HCT116 (cell line): ENCODE measurements at regions not wholly inside any gene's neighbourhood (a gene's known extent, or its start where the extent isn't known, plus 50 kb on each side); places are given as distances from the start of the nearest gene placed in this dataset.

Experiments
- ATAC-seq: fragments of 200-7000 bp; cut with Tn5 transposase; 2 replicates; pipeline ENCODE4 v1.9.1; 2020; ENCODE audit warnings: mild to moderate bottlenecking, moderate library complexity
- BruUV-seq: library from RNA; stranded (reverse); fragments of 400-500 nt; replicated peaks from 2 replicates; lab custom pipeline; 2021; lab: Mats Ljungman, UMichigan
- CTCF ChIA-PET: fragments of 300-600 bp; sonication (Branson Sonifier 250); formaldehyde crosslinking; loops from one replicate; lab custom pipeline; 2021; ENCODE audit warnings: antibody characterized with exemption; lab: Charles Lee
- POLR2A ChIA-PET: fragments of 300-600, 350-600 bp; sonication (Branson Sonifier 250); formaldehyde crosslinking; loops from one replicate; lab custom pipeline; 2021; ENCODE audit warnings: antibody characterized with exemption; lab: Charles Lee
- RAD21 ChIA-PET, 2 experiments: fragments of 300-600 bp; sonication (Branson Sonifier 250); formaldehyde crosslinking; loops; one replicate each; lab custom pipeline; 2023; ENCODE audit warnings: low total read pairs in 2 of 2; ENCODE audit not compliant: uncharacterized antibody in 2 of 2, unreplicated experiment in 2 of 2, low non-redundant PET in 1 of 2; lab: Charles Lee
- DNase-seq: peaks from one replicate; pipeline ENCODE4 v3.0.0-alpha.2; 2010; ENCODE audit warnings: low read depth, low spot score
- H2AFZ ChIP-seq: fragments of 200-600 bp; shearing (Covaris generic), sonication (generic); 2 replicates; pipeline ENCODE4 v1.6.1; 2017; ENCODE audit warnings: low read depth, mixed run types, mixed read lengths, antibody characterized with exemption, low read length; ENCODE audit not compliant: poor library complexity, severe bottlenecking
- H3K27ac ChIP-seq: 2 replicates; pipeline ENCODE4 v1.5.1; 2012; ENCODE audit warnings: low read depth, low read length
- H3K27me3 ChIP-seq: fragments of 200-600 bp; sonication (generic); 2 replicates; pipeline ENCODE4 v1.6.1; 2016; ENCODE audit warnings: mixed run types, low read length, mixed read lengths; ENCODE audit not compliant: insufficient read depth
- H3K36me3 ChIP-seq, 2 experiments: fragments of 200-500 bp in 1 of 2; fragments of 200-600 bp in 1 of 2; sonication (Bioruptor generic) in 1 of 2; sonication (generic) in 1 of 2; 2 replicates each; pipeline versions ENCODE4 v1.5.1 to v1.6.1; 2014 to 2016; ENCODE audit warnings: low read length in 2 of 2, inconsistent platforms in 1 of 2, mixed read lengths in 1 of 2, mixed run types in 1 of 2; ENCODE audit not compliant: insufficient read depth in 2 of 2, control insufficient read depth in 1 of 2
- H3K4me1 ChIP-seq, 2 experiments: fragments of 200-600 bp in 1 of 2; sonication (generic) in 1 of 2; 2 replicates each; pipeline versions ENCODE4 v1.5.1 to v1.6.1; 2012 to 2017; ENCODE audit warnings: low read length in 2 of 2, inconsistent platforms in 1 of 2, mild to moderate bottlenecking in 1 of 2, mixed read lengths in 1 of 2, mixed run types in 1 of 2, moderate library complexity in 1 of 2; ENCODE audit not compliant: insufficient read depth in 2 of 2, control insufficient read depth in 1 of 2
- H3K4me2 ChIP-seq: fragments of 200-600 bp; sonication (generic); 2 replicates; pipeline ENCODE4 v1.6.1; 2017; ENCODE audit warnings: mixed run types, low read length, mixed read lengths
- H3K4me3 ChIP-seq, 2 experiments: fragments of 200-600 bp in 1 of 2; sonication (generic) in 1 of 2; replicated peaks in 1 of 2; 2 replicates each; pipeline ENCODE4 v1.5.1; 2011 to 2016; ENCODE audit warnings: low read length in 2 of 2, control low read depth in 1 of 2, low read depth in 1 of 2, mild to moderate bottlenecking in 1 of 2, mixed read lengths in 1 of 2, mixed run types in 1 of 2
- H3K79me2 ChIP-seq: fragments of 200-600 bp; sonication (generic); 2 replicates; pipeline ENCODE4 v1.6.1; 2017; ENCODE audit warnings: mild to moderate bottlenecking, mixed run types, low read length, moderate library complexity, mixed read lengths; ENCODE audit not compliant: insufficient read depth
- H3K9ac ChIP-seq: fragments of 200-600 bp; sonication (generic); 2 replicates; pipeline ENCODE4 v1.6.1; 2016; ENCODE audit warnings: low read length, mixed read lengths
- H3K9me2 ChIP-seq: fragments of 200-600 bp; sonication (generic), shearing (Covaris generic); 2 replicates; pipeline ENCODE4 v1.6.1; 2017; ENCODE audit warnings: mixed run types, mild to moderate bottlenecking, moderate library complexity; ENCODE audit not compliant: insufficient read depth
- H3K9me3 ChIP-seq, 2 experiments: fragments of 200-500 bp in 1 of 2; fragments of 200-600 bp in 1 of 2; sonication (Bioruptor generic) in 1 of 2; sonication (generic) in 1 of 2; 2 replicates each; pipeline ENCODE4 v1.6.1; 2014 to 2017; ENCODE audit warnings: low read length in 2 of 2, mixed read lengths in 2 of 2, inconsistent platforms in 1 of 2, low read depth in 1 of 2, mild to moderate bottlenecking in 1 of 2, mixed run types in 1 of 2, moderate library complexity in 1 of 2; ENCODE audit not compliant: control insufficient read depth in 1 of 2, insufficient read depth in 1 of 2
- H4K20me1 ChIP-seq: fragments of 200-600 bp; sonication (generic), shearing (Covaris generic); 2 replicates; pipeline ENCODE4 v1.6.1; 2017; ENCODE audit warnings: mixed run types, mild to moderate bottlenecking, moderate library complexity; ENCODE audit not compliant: insufficient read depth
- ATF3 ChIP-seq: IDR thresholded peaks from 2 replicates; pipeline ENCODE4 v1.6.1; 2012
- CBX3 ChIP-seq: IDR thresholded peaks from 2 replicates; pipeline ENCODE4 v1.6.1; 2012; ENCODE audit warnings: low read depth
- CEBPB ChIP-seq: IDR thresholded peaks from 2 replicates; pipeline ENCODE4 v1.6.1; 2012; ENCODE audit warnings: low read depth
- EGR1 ChIP-seq: IDR thresholded peaks from 2 replicates; pipeline ENCODE4 v1.6.1; 2012; ENCODE audit warnings: low read depth
- ELF1 ChIP-seq: IDR thresholded peaks from 2 replicates; pipeline ENCODE4 v1.6.1; 2012; ENCODE audit warnings: low read depth, borderline replicate concordance
- EZH2 ChIP-seq: fragments of 200-600 bp; sonication (generic); IDR thresholded peaks from 2 replicates; pipeline ENCODE4 v1.6.1; 2017; ENCODE audit warnings: antibody characterized with exemption, mixed run types
- EZH2phosphoT487 ChIP-seq: fragments of 200-600 bp; IDR thresholded peaks from 2 replicates; pipeline ENCODE4 v1.6.1; 2018; ENCODE audit warnings: antibody characterized with exemption, borderline replicate concordance
- FOSL1 ChIP-seq: IDR thresholded peaks from 2 replicates; pipeline ENCODE4 v1.6.1; 2012; ENCODE audit warnings: low read depth
- MAX ChIP-seq: IDR thresholded peaks from 2 replicates; pipeline ENCODE4 v1.6.1; 2012
- POLR2AphosphoS5 ChIP-seq: IDR thresholded peaks from 2 replicates; pipeline ENCODE4 v1.6.1; 2011; ENCODE audit warnings: mild to moderate bottlenecking, low read depth, low read length, moderate library complexity
- RAD21 ChIP-seq: IDR thresholded peaks from 2 replicates; pipeline ENCODE4 v1.6.1; 2012; ENCODE audit warnings: low read depth, mild to moderate bottlenecking
- SIN3A ChIP-seq: IDR thresholded peaks from 2 replicates; pipeline ENCODE4 v1.6.1; 2012; ENCODE audit warnings: low read depth
- TCF7L2 ChIP-seq: IDR thresholded peaks from 2 replicates; pipeline ENCODE4 v1.7.0; 2011; ENCODE audit warnings: borderline replicate concordance, inconsistent platforms; ENCODE audit not compliant: insufficient read depth, insufficient read length; ENCODE audit errors: extremely low read depth
- YY1 ChIP-seq: IDR thresholded peaks from 2 replicates; pipeline ENCODE4 v1.6.1; 2011; ENCODE audit warnings: low read length, low read depth, moderate library complexity, mild to moderate bottlenecking; ENCODE audit not compliant: insufficient replicate concordance; ENCODE audit errors: extremely low read depth
- ZBTB33 ChIP-seq: IDR thresholded peaks from 2 replicates; pipeline ENCODE4 v1.6.1; 2011; ENCODE audit warnings: mild to moderate bottlenecking, low read length, moderate library complexity; ENCODE audit not compliant: insufficient replicate concordance; ENCODE audit errors: extremely low read depth
- intact Hi-C: fragments of 100-400 bp; cut with micrococcal nuclease; formaldehyde crosslinking; loops from 2 replicates; pipeline ENCODE4 v1.10.0; 2022

DNA sequence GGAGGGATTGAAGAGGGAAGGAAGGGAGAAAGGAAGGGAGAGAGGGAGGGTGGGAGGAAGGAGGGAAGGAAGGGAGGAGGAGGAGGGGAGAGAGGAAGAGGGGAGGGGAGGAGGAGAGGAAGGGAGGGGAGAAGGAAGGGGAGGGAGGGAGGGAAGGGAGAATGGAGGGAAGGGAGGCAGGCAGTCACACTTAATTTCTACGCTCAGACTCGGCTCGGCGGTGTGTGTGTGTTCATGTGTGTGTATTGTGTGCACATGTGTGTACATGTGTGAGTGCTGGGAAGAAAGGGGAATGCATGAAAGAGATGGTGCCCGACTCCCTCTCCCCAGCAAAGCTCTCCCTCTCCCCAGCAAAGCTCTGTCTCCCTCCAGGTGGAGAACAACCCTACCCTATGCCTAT is 79.1 kb upstream of the AFDN start:
- ATAC-seq: no peak
- no TSS peak for BruUV-seq
- Histone ChIP-seq H2AFZ (no peak overlapping the region), H3K9ac (no peak overlapping the region)
- CTCF ChIA-PET: no interaction called here
- no peak for TF ChIP-seq ELF1
- no peak for TF ChIP-seq TCF7L2
- no peak for TF ChIP-seq SIN3A
- TF ChIP-seq ZBTB33: no peak
- no peak for TF ChIP-seq EGR1
- TF ChIP-seq CBX3: no peak
- TF ChIP-seq ATF3: no peak
- no peak for TF ChIP-seq EZH2
- no peak for TF ChIP-seq YY1
- TF ChIP-seq FOSL1: no peak
- no peak for TF ChIP-seq MAX
- no peak for TF ChIP-seq RAD21
- no peak for TF ChIP-seq CEBPB
- no peak for TF ChIP-seq POLR2AphosphoS5
- no peak for TF ChIP-seq EZH2phosphoT487
- TF ChIP-seq, all 23 proteins: peak for 0
- H3K9me3 ChIP-seq: no peaks in the 10 kb centered on the region
- intact Hi-C loops: no loop called here
- no peaks in the 10 kb centered on the region; the same call in 1 of the 2 replicates for H4K20me1 ChIP-seq
- H3K27me3 ChIP-seq: no peaks in the 10 kb centered on the region; the same call in 1 of the 2 replicates
- H3K4me2 ChIP-seq: no peak overlapping the region
- no peak for DNase-seq
- RAD21 ChIA-PET: no interaction called here
- H3K9me2 ChIP-seq: no peaks in the 10 kb centered on the region
- POLR2A ChIA-PET: no interaction called here
- H3K79me2 ChIP-seq: no peaks in the 10 kb centered on the region
- H3K36me3 ChIP-seq: no peaks in the 10 kb centered on the region
- H3K4me3 ChIP-seq: no peak overlapping the region
- H3K27ac ChIP-seq: no peak overlapping the region
- H3K4me1 ChIP-seq: peaks cover 0 to 5% of the 10 kb centered on the region in 2 experiments; a peak in 2 of 4 replicates
